Tibial nerve (tissue), 3 donors: ENCODE measurements at regions not wholly inside any gene's neighbourhood (a gene's known extent, or its start where the extent isn't known, plus 50 kb on each side); places are given as distances from the start of the nearest gene placed in this dataset.

Experiments
- POLR2A ChIP-seq, 2 donors: fragments of 450-650 bp; IDR thresholded peaks; one replicate each; pipeline ENCODE4 v1.6.1; 2017; ENCODE audit warnings: antibody characterized with exemption in 2 of 2, mild to moderate bottlenecking in 2 of 2, moderate library complexity in 2 of 2
- TF ChIP-seq, protein P1 (sequence below), 5 experiments: fragments of 200-600 bp in 3 of 5; fragments of 450-650 bp in 2 of 5; sonication (generic) in 3 of 5; IDR thresholded peaks; one replicate each; pipeline ENCODE4 v1.5.1; 2016 to 2019; ENCODE audit warnings: antibody characterized with exemption in 5 of 5, mild to moderate bottlenecking in 3 of 5, moderate library complexity in 2 of 5

DNA sequence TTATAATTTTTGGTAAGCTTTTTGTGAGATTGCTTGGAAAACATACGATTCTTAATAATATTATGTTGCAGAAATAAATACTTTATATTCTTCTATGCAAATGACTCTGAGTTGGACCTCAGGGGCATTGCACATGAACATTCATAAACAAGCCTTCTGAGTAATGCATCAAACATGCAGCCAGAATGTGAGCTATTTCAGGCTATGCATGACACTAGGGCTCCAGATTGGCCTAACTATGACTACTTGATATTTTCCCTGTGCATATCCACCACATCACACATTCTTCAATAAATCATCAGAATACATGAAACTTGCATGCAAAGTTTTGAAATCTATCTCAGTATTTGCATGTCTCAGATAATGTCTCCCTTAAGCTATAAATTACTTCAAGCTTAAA, 560.1 kb downstream of the CDY2B start:
- TF ChIP-seq POLR2A (IDR thresholded peaks at IDR 0.05): no peak
- TF ChIP-seq, protein P1, sequence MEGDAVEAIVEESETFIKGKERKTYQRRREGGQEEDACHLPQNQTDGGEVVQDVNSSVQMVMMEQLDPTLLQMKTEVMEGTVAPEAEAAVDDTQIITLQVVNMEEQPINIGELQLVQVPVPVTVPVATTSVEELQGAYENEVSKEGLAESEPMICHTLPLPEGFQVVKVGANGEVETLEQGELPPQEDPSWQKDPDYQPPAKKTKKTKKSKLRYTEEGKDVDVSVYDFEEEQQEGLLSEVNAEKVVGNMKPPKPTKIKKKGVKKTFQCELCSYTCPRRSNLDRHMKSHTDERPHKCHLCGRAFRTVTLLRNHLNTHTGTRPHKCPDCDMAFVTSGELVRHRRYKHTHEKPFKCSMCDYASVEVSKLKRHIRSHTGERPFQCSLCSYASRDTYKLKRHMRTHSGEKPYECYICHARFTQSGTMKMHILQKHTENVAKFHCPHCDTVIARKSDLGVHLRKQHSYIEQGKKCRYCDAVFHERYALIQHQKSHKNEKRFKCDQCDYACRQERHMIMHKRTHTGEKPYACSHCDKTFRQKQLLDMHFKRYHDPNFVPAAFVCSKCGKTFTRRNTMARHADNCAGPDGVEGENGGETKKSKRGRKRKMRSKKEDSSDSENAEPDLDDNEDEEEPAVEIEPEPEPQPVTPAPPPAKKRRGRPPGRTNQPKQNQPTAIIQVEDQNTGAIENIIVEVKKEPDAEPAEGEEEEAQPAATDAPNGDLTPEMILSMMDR (IDR thresholded peaks at IDR 0.05): no peak
